WERI-Rb-1 (cell line): ENCODE measurements at regions not wholly inside any gene's neighbourhood (a gene's known extent, or its start where the extent isn't known, plus 50 kb on each side); places are given as distances from the start of the nearest gene placed in this dataset.
"Not testable (repeated sequence)": the region's sequence is repeated elsewhere in the genome, so short reads cannot be mapped to it uniquely, and the experiment has no call there.

Source experiments
- DNase-seq: peaks from one replicate; pipeline ENCODE4 v3.0.0-alpha.2; 2020
- H3K27ac ChIP-seq: fragments of 250-450 bp; sonication (Bioruptor Pico); 2 replicates; pipeline ENCODE4 v1.5.1; 2020; ENCODE audit warnings: mild to moderate bottlenecking, moderate library complexity
- H3K27me3 ChIP-seq: fragments of 250-450 bp; sonication (Bioruptor Pico); 2 replicates; pipeline ENCODE4 v1.5.1; 2021; ENCODE audit warnings: mild to moderate bottlenecking, low read depth, moderate library complexity; ENCODE audit not compliant: insufficient read depth, severe bottlenecking
- H3K36me3 ChIP-seq: fragments of 250-450 bp; sonication (Bioruptor Pico); 2 replicates; pipeline ENCODE4 v1.5.1; 2020; ENCODE audit warnings: mild to moderate bottlenecking, moderate library complexity
- H3K4me3 ChIP-seq: 2 replicates; pipeline ENCODE4 v1.5.1; 2011; ENCODE audit warnings: low read depth, mild to moderate bottlenecking, control low read depth, low read length
- H3K9me3 ChIP-seq: fragments of 250-450 bp; sonication (Bioruptor Pico); 2 replicates; pipeline ENCODE4 v1.5.1; 2021; ENCODE audit warnings: mild to moderate bottlenecking, moderate library complexity; ENCODE audit not compliant: severe bottlenecking
- TF ChIP-seq, protein P1 (sequence below): IDR thresholded peaks from 2 replicates; pipeline ENCODE4 v1.5.1; 2011; ENCODE audit warnings: low read depth, mild to moderate bottlenecking, control low read depth, inconsistent platforms, low read length

DNA sequence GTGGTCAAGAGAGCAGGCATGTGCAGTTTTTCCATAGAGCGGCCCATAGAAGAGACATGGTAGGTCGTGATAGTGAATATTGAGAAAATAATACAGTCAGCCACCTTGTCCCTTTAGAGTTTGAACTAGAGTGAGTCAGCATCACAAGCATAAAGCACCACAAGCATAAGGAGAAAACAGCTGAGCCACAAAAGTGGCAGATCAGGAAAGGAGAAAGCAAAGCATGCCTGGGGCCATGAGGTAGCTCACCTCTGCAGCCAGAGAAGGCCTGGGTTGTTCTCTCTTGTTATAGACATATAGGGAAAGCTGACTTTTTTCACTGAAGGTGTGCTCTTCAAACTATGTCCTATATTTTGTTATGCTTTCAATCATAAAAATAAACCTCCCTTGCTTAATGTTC lies 879.0 kb downstream of the DSC3 start:
- no peaks in the 10 kb centered on the region for H3K9me3 ChIP-seq
- no peaks in the 10 kb centered on the region for H3K36me3 ChIP-seq
- DNase-seq, result no peak
- H3K4me3 ChIP-seq, result no peak overlapping the region
- no peak overlapping the region for H3K27ac ChIP-seq
- TF ChIP-seq, protein P1, sequence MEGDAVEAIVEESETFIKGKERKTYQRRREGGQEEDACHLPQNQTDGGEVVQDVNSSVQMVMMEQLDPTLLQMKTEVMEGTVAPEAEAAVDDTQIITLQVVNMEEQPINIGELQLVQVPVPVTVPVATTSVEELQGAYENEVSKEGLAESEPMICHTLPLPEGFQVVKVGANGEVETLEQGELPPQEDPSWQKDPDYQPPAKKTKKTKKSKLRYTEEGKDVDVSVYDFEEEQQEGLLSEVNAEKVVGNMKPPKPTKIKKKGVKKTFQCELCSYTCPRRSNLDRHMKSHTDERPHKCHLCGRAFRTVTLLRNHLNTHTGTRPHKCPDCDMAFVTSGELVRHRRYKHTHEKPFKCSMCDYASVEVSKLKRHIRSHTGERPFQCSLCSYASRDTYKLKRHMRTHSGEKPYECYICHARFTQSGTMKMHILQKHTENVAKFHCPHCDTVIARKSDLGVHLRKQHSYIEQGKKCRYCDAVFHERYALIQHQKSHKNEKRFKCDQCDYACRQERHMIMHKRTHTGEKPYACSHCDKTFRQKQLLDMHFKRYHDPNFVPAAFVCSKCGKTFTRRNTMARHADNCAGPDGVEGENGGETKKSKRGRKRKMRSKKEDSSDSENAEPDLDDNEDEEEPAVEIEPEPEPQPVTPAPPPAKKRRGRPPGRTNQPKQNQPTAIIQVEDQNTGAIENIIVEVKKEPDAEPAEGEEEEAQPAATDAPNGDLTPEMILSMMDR, result no peak
- H3K27me3 ChIP-seq, result no peaks in the 10 kb centered on the region

DNA sequence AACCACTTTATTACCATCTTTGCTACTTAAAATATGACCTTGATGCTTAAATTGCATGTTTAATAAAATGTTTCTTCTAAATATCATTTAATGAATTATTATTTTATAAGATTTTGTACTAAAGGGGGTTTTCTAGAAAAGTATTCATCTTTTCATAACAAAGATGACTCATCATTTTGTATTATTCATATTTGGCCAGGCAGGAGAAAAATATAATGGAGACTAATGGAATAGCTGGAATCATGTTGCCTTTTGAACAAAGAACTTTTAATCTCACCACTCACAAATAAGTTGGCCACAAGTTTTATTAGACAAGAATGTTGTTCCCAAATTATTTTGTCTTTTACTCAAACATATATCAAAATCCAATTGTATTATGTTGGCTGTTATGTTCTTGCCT lies 882.4 kb downstream of the DSC3 start:
- TF ChIP-seq, protein P1, result no peak
- no peak overlapping the region for H3K27ac ChIP-seq
- no peak for DNase-seq
- H3K9me3 ChIP-seq, result no peaks in the 10 kb centered on the region
- no peaks in the 10 kb centered on the region for H3K27me3 ChIP-seq
- no peaks in the 10 kb centered on the region for H3K36me3 ChIP-seq
- H3K4me3 ChIP-seq, result no peak overlapping the region

DNA sequence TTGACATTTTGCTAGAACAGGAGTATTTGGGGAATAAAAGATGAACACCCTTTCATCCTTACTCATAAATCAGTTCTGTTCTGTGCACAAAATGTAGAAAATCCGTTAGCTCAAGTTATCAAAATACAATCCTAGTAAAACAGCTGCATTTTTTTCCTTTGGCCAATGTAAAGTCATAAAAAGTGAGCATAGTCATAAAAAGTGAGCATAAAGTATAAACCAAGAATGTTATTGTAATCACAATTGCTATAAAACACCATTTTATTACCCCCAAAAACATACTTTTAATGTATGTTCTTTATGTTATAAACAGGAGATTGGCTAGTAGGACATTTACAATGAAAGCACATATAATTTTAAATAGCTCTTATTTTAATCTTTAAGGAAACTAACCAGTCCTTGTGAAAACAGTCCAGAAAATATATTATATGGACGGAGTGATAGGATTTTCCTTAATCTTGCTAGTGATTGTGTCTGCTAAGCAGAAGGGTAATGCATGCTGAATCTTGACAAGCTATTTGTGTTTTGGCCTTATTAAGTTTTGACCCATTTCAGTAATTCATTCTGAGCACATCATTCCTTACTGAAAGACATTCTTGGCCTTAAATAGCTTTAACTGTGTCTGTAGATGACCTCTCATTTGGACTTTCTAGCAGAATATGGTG lies 891.8 kb downstream of the DSC3 start:
- TF ChIP-seq, protein P1, result no peak

DNA sequence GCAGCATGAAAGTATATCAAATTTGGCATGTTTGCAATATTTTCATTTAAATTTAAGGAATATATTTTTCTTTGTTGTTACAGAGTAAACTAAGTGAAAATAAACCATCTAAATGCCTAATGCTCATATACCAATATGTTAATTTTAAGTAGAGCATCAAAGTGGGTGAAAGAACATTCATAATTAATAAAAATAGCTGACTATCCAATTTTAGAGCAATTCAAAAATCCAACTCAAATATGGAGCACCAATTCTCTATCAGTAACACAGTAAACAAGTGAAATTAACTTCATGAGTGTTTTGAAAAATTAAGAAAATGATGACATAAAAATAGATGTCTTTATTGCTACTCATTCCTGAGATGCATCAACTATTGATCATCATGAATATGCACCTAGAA lies 893.0 kb downstream of the DSC3 start:
- Histone ChIP-seq H3K36me3 (no peaks in the 10 kb centered on the region), H3K9me3 (no peaks in the 10 kb centered on the region), H3K27me3 (no peaks in the 10 kb centered on the region), H3K27ac (no peak overlapping the region), H3K4me3 (no peak overlapping the region)
- TF ChIP-seq, protein P1, result no peak
- no peak for DNase-seq

More for the DNA sequence above, 891.8 kb downstream of the DSC3 start:
- no peak for DNase-seq
- Histone ChIP-seq H3K27ac (no peak overlapping the region), H3K4me3 (no peak overlapping the region), H3K36me3 (no peaks in the 10 kb centered on the region), H3K27me3 (no peaks in the 10 kb centered on the region), H3K9me3 (no peaks in the 10 kb centered on the region)

DNA sequence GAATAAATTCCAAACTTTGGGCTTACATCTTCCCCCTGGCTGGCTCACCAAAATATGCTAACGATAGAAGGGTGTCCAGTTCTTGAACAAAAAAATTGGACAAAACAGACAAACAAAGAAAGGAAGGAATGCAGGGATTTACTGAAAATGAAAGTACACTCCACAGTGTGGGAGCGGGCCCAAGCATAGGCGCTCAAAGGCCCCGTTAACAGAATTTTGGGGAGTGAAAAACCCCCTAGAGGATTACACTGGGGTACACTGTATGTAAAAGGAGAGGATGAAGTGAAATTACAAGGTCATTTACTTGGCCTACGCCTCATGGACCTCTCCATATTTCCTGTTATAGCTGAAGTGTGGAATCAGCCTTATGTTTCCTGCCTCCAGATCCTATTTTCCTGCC lies 899.7 kb downstream of the DSC3 start:
- TF ChIP-seq, protein P1, result no peak
- H3K27ac ChIP-seq, result no peak overlapping the region
- no peak overlapping the region for H3K4me3 ChIP-seq
- H3K27me3 ChIP-seq, result no peaks in the 10 kb centered on the region
- H3K9me3 ChIP-seq, result no peaks in the 10 kb centered on the region
- no peak for DNase-seq
- no peaks in the 10 kb centered on the region for H3K36me3 ChIP-seq

DNA sequence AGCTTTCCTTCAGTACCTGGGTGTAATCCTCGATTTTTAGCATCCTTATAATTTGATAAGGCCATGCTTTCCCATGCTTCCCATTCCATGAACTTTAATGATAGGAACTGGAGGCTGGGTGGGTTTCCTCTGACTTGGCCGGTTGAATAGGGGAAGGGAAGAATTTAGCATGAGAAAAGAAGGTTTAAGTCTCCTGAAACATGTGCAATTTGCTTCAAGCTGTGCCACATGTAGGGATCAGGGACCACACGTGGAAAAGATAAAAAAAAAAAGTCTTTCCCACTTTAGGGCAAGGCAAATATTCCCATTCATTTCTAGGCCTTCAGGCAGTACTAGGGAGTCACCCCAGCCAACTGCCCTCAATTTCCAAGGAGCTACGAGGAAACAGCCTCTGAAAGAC lies 900.3 kb downstream of the DSC3 start:
- Histone ChIP-seq H3K9me3 (no peaks in the 10 kb centered on the region), H3K27ac (no peak overlapping the region), H3K4me3 (no peak overlapping the region), H3K36me3 (no peaks in the 10 kb centered on the region), H3K27me3 (no peaks in the 10 kb centered on the region)
- DNase-seq, result no peak
- TF ChIP-seq, protein P1, result no peak

DNA sequence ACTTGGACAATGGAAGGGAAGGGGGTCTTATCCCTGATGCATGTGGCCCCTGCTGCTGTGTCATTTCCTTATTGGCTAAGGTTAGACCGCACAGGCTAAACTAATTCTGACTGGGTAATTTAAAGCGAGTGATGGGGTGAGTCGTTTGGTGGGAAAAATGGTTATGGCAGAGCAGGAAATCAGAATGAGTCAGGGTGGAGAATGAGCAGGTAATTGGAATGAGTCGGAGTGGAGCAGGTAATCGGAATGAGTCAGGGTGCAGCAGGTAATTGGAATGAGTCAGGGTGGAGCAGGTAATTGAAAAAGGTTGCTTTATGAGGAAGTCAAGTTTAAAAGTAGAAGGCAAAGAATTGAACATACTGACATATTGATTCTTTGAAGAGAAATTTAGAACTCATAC lies 901.0 kb downstream of the DSC3 start:
- not testable (repeated sequence) for DNase-seq, H3K27me3 ChIP-seq, H3K27ac ChIP-seq, H3K9me3 ChIP-seq, H3K4me3 ChIP-seq, H3K36me3 ChIP-seq
